H1 (cell line): ENCODE measurements at regions not wholly inside any gene's neighbourhood (a gene's known extent, or its start where the extent isn't known, plus 50 kb on each side); places are given as distances from the start of the nearest gene placed in this dataset.

ENCODE experiments used
- CTCF ChIA-PET: fragments of 300-600 bp; sonication (Branson Sonifier 250); formaldehyde crosslinking; loops from one replicate; lab custom pipeline; 2021; ENCODE audit not compliant: partially characterized antibody; lab: Charles Lee
- POLR2A ChIA-PET: fragments of 300-600 bp; sonication (Branson Sonifier 250); formaldehyde crosslinking; loops from one replicate; lab custom pipeline; 2021; ENCODE audit warnings: inconsistent platforms; ENCODE audit not compliant: partially characterized antibody; lab: Charles Lee
- DNase-seq, 2 experiments: peaks; one replicate each; pipeline versions ENCODE4 v3.0.0 to v3.0.0-alpha.2; 2010 to 2022; ENCODE audit warnings: low spot score in 2 of 2, low read depth in 1 of 2, mixed read lengths in 1 of 2
- FAIRE-seq: peaks from 2 replicates; lab custom pipeline; 2011; peaks lifted over from hg19 to GRCh38; lab: Jason Lieb, UNC
- H2AFZ ChIP-seq: 2 replicates; pipeline ENCODE4 v1.8.1; 2012; ENCODE audit warnings: low read length, inconsistent platforms
- H2AK5ac ChIP-seq: 2 replicates; pipeline ENCODE4 v1.6.1; 2013; ENCODE audit warnings: low read depth, low read length
- H2BK120ac ChIP-seq: replicated peaks from 2 replicates; pipeline ENCODE3; 2013; ENCODE audit warnings: low read depth, low read length, inconsistent platforms
- H2BK12ac ChIP-seq: 2 replicates; pipeline ENCODE4 v1.6.1; 2013; ENCODE audit warnings: low read depth, low read length
- H2BK15ac ChIP-seq: 2 replicates; pipeline ENCODE4 v1.6.1; 2013; ENCODE audit warnings: low read length
- H2BK20ac ChIP-seq: 2 replicates; pipeline ENCODE4 v1.6.1; 2013; ENCODE audit warnings: low read length
- H2BK5ac ChIP-seq: 2 replicates; pipeline ENCODE4 v1.6.1; 2013; ENCODE audit warnings: low read depth, low read length
- H3K14ac ChIP-seq: 2 replicates; pipeline ENCODE4 v1.6.1; 2013; ENCODE audit warnings: inconsistent platforms; ENCODE audit not compliant: insufficient read length
- H3K18ac ChIP-seq: 2 replicates; pipeline ENCODE4 v1.6.1; 2013; ENCODE audit warnings: low read length; ENCODE audit errors: extremely low read depth
- H3K23ac ChIP-seq: 2 replicates; pipeline ENCODE4 v1.6.1; 2013; ENCODE audit warnings: inconsistent platforms; ENCODE audit not compliant: insufficient read length
- H3K23me2 ChIP-seq: 2 replicates; pipeline ENCODE4 v1.6.1; 2013; ENCODE audit warnings: low read depth, low read length
- H3K27ac ChIP-seq: 2 replicates; pipeline ENCODE4 v1.6.1; 2011; ENCODE audit warnings: low read depth, low read length, inconsistent platforms
- H3K27me3 ChIP-seq, 4 experiments: replicated peaks in 1 of 4; 1 replicate in 1 of 4; 2 replicates in 3 of 4; pipeline versions ENCODE4 v1.6.1 to v1.8.1; 2011 to 2013; ENCODE audit warnings: low read length in 3 of 4, mild to moderate bottlenecking in 3 of 4, inconsistent platforms in 2 of 4, mixed read lengths in 2 of 4, moderate library complexity in 1 of 4; ENCODE audit not compliant: control insufficient read depth in 3 of 4, insufficient read depth in 3 of 4; ENCODE audit errors: extremely low read depth in 1 of 4
- H3K36me3 ChIP-seq, 4 experiments: 2 replicates each; pipeline versions ENCODE4 v1.6.1 to v1.8.1; 2011 to 2013; ENCODE audit warnings: mild to moderate bottlenecking in 4 of 4, low read length in 3 of 4, moderate library complexity in 2 of 4, control low read depth in 1 of 4, inconsistent platforms in 1 of 4; ENCODE audit not compliant: insufficient read depth in 4 of 4, control insufficient read depth in 2 of 4
- H3K4ac ChIP-seq: replicated peaks from 2 replicates; pipeline ENCODE3; 2013; ENCODE audit warnings: low read length, low read depth, mixed read lengths, inconsistent platforms; ENCODE audit not compliant: insufficient read length
- H3K4me1 ChIP-seq, 4 experiments: replicated peaks in 1 of 4; 1 replicate in 1 of 4; 2 replicates in 3 of 4; pipeline versions ENCODE4 v1.6.1 to v1.8.1; 2011 to 2013; ENCODE audit warnings: low read length in 3 of 4, inconsistent platforms in 2 of 4, mixed read lengths in 1 of 4; ENCODE audit not compliant: insufficient read depth in 4 of 4, control insufficient read depth in 3 of 4
- H3K4me2 ChIP-seq, 2 experiments: 2 replicates each; pipeline versions ENCODE4 v1.6.1 to v1.8.1; 2011 to 2013; ENCODE audit warnings: low read depth in 2 of 2, low read length in 2 of 2, control low read depth in 1 of 2, inconsistent platforms in 1 of 2, mild to moderate bottlenecking in 1 of 2; ENCODE audit not compliant: insufficient read depth in 1 of 2
- H3K4me3 ChIP-seq, 4 experiments: fragments of 200-600, 300-600 bp in 1 of 4; sonication (generic), shearing (Covaris generic), sonication (Bioruptor Twin) in 1 of 4; 2 replicates each; pipeline versions ENCODE4 v1.5.1 to v1.8.1; 2011 to 2016; ENCODE audit warnings: low read length in 4 of 4, low read depth in 3 of 4, control low read depth in 2 of 4, inconsistent platforms in 2 of 4, mild to moderate bottlenecking in 2 of 4, mixed read lengths in 1 of 4, moderate library complexity in 1 of 4; ENCODE audit not compliant: insufficient read depth in 2 of 4; ENCODE audit errors: extremely low read depth in 1 of 4
- H3K56ac ChIP-seq: replicated peaks from 2 replicates; pipeline ENCODE3; 2013; ENCODE audit warnings: low read depth, mild to moderate bottlenecking, mixed read lengths, low read length, inconsistent platforms; ENCODE audit not compliant: insufficient read length
- H3K79me1 ChIP-seq: 2 replicates; pipeline ENCODE4 v1.6.1; 2013; ENCODE audit warnings: low read depth, low read length, control low read depth
- H3K79me2 ChIP-seq, 2 experiments: 2 replicates each; pipeline versions ENCODE4 v1.6.1 to v1.8.1; 2012 to 2013; ENCODE audit warnings: low read length in 2 of 2, mild to moderate bottlenecking in 2 of 2, inconsistent platforms in 1 of 2; ENCODE audit not compliant: insufficient read depth in 2 of 2, control insufficient read depth in 1 of 2
- H3K9ac ChIP-seq, 4 experiments: replicated peaks in 1 of 4; 1 replicate in 1 of 4; 2 replicates in 3 of 4; pipeline versions ENCODE4 v1.6.1 to v1.8.1; 2011 to 2013; ENCODE audit warnings: low read depth in 3 of 4, low read length in 3 of 4, control low read depth in 2 of 4, mild to moderate bottlenecking in 2 of 4, moderate library complexity in 2 of 4, inconsistent platforms in 1 of 4; ENCODE audit errors: extremely low read depth in 1 of 4
- H3K9me3 ChIP-seq, 2 experiments: 2 replicates each; pipeline versions ENCODE4 v1.6.1 to v1.8.1; 2012 to 2013; ENCODE audit warnings: mild to moderate bottlenecking in 2 of 2, moderate library complexity in 2 of 2, control low read depth in 1 of 2, inconsistent platforms in 1 of 2, low read depth in 1 of 2, low read length in 1 of 2, mixed read lengths in 1 of 2; ENCODE audit not compliant: insufficient read depth in 2 of 2
- H4K20me1 ChIP-seq, 2 experiments: replicated peaks in 1 of 2; 2 replicates each; pipeline versions ENCODE3 to v1.8.1; 2011 to 2013; ENCODE audit warnings: inconsistent platforms in 2 of 2, low read length in 2 of 2, mild to moderate bottlenecking in 1 of 2; ENCODE audit not compliant: insufficient read depth in 2 of 2, control insufficient read depth in 1 of 2
- H4K5ac ChIP-seq: 2 replicates; pipeline ENCODE4 v1.6.1; 2013; ENCODE audit warnings: low read length, low read depth, mixed read lengths, inconsistent platforms; ENCODE audit not compliant: insufficient read length
- H4K8ac ChIP-seq: 2 replicates; pipeline ENCODE4 v1.8.0; 2013; ENCODE audit warnings: mild to moderate bottlenecking, moderate library complexity, low read length, inconsistent platforms; ENCODE audit not compliant: insufficient read depth; ENCODE audit errors: extremely low read depth
- H4K91ac ChIP-seq: replicated peaks from 2 replicates; pipeline ENCODE3; 2013; ENCODE audit warnings: low read length, mixed read lengths, inconsistent platforms; ENCODE audit not compliant: insufficient read length
- ASH2L ChIP-seq: fragments of 200-600, 300-600 bp; sonication (generic); IDR thresholded peaks from one replicate; pipeline ENCODE4 v1.7.1; 2017; ENCODE audit warnings: low read length
- RAD21 ChIP-seq, 2 experiments: IDR thresholded peaks in 1 of 2; conservative IDR thresholded peaks in 1 of 2; 2 replicates each; pipeline ENCODE4 v1.6.1; 2011; ENCODE audit warnings: low read depth in 2 of 2, low read length in 2 of 2, improper control_type of control experiment in 1 of 2, inconsistent platforms in 1 of 2, mild to moderate bottlenecking in 1 of 2, moderate library complexity in 1 of 2
- SIRT6 ChIP-seq: IDR thresholded peaks from one replicate; pipeline ENCODE4 v1.7.1; 2012; ENCODE audit warnings: low read length, inconsistent platforms
- SUZ12 ChIP-seq: fragments of 200-600 bp; sonication (generic); IDR thresholded peaks from 2 replicates; pipeline ENCODE4 v1.6.1; 2012; ENCODE audit warnings: mild to moderate bottlenecking, inconsistent platforms, low read length, moderate library complexity, mixed read lengths
- WGBS, 2 experiments: shearing (Covaris generic) in 1 of 2; methylation state at CpG; one replicate each; pipeline versions ENCODE4 v1.1.6 to v1.1.7; 2013 to 2015; ENCODE audit warnings: low lambda C conversion rate in 2 of 2, mixed read lengths in 2 of 2, inconsistent platforms in 1 of 2, low coverage in 1 of 2, missing lambda C conversion rate in 1 of 2; ENCODE audit not compliant: insufficient replicate concordance in 2 of 2, insufficient coverage in 1 of 2, insufficient read length in 1 of 2; ENCODE audit errors: extremely low coverage in 1 of 2, missing lambda C conversion rate in 1 of 2; 5-methylcytosine and 5-hydroxymethylcytosine counted together

DNA sequence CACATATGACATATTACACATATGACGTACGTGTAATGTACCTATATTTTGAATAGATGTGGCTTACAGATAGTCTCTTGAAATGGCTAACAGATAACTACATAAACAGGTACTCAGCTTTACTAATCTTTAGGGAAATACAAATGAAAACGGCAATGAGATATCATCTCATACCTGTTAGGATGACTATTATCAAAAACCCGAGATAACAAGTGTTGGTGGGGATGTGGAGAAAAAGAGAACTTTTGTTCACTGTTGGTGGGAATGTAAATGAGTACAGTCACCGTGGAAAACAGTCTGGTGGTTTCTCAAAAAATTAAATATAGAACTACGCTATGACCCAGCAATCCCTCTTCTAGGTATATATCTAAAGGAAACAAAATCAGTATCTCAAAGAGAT lies 247.6 kb downstream of the ETS1 start:
- Histone ChIP-seq H2AK5ac (no peak overlapping the region), H3K18ac (no peak overlapping the region), H2BK5ac (no peak overlapping the region), H3K4me3 (no peak overlapping the region), H3K56ac (no peak overlapping the region), H2BK20ac (no peak overlapping the region), H3K36me3 (no peaks in the 10 kb centered on the region), H2BK12ac (no peak overlapping the region), H4K8ac (no peak overlapping the region), H3K27me3 (no peaks in the 10 kb centered on the region; a peak in 1 of 7 replicates), H3K9ac (no peak overlapping the region), H4K5ac (no peak overlapping the region), H3K4ac (no peak overlapping the region), H3K9me3 (no peaks in the 10 kb centered on the region), H2BK15ac (no peak overlapping the region), H2AFZ (no peak overlapping the region), H2BK120ac (no peak overlapping the region), H3K23ac (no peak overlapping the region), H4K91ac (no peak overlapping the region), H3K79me2 (no peaks in the 10 kb centered on the region), H3K14ac (no peak overlapping the region), H3K4me2 (no peak overlapping the region), H3K27ac (no peak overlapping the region), H4K20me1 (no peaks in the 10 kb centered on the region), H3K79me1 (no peaks in the 10 kb centered on the region), H3K23me2 (no peaks in the 10 kb centered on the region), H3K4me1 (peaks cover 0 to 13% (median 7%) of the 10 kb centered on the region in 4 experiments; a peak in 6 of 7 replicates)
- CTCF ChIA-PET, result interaction anchor here (1.4 kb wide), 1 partner anchor 293 kb away, joined by 4 read pairs; no protein-coding TSS in a partner anchor
- POLR2A ChIA-PET, result no interaction called here
- 89% methylated on average over 6 of the region's 6 CpGs; no CpG with 5 or more reads in 1 of the 2 experiments for WGBS, 2 experiments
- TF ChIP-seq SUZ12, result no peak
- TF ChIP-seq ASH2L, result no peak
- no peak for TF ChIP-seq RAD21 (IDR thresholded peaks at IDR 0.05 in 1 of 2, conservative IDR thresholded peaks at IDR 0.05 in 1 of 2; ENCODE audit: low read depth in 2 of 2, low read length in 2 of 2)
- no peak for TF ChIP-seq SIRT6
- FAIRE-seq (no peak), DNase-seq (no peak)
